Activated CD8-positive, alpha-beta T cell treated with anti-CD3 and anti-CD28 coated beads for 36 hours (primary cell): ENCODE measurements at regions not wholly inside any gene's neighbourhood (a gene's known extent, or its start where the extent isn't known, plus 50 kb on each side); places are given as distances from the start of the nearest gene placed in this dataset.

Source experiments
- ATAC-seq: fragments of 200-7000 bp; cut with Tn5 transposase; one replicate; pipeline ENCODE4 v1.10.0; 2021; ENCODE audit warnings: mild to moderate bottlenecking, moderate library complexity
- CTCF ChIA-PET: fragments of 350-600 bp; sonication (Branson Sonifier 250); formaldehyde crosslinking; loops from one replicate; lab custom pipeline; 2021; ENCODE audit warnings: antibody characterized with exemption; lab: Charles Lee
- POLR2A ChIA-PET: fragments of 350-600 bp; sonication (Branson Sonifier 250); formaldehyde crosslinking; loops from one replicate; lab custom pipeline; 2021; ENCODE audit warnings: antibody characterized with exemption; lab: Charles Lee
- DNase-seq: peaks from one replicate; pipeline ENCODE4 v3.0.0-alpha.2; 2020
- H3K27ac Mint-ChIP-seq: one replicate; pipeline ENCODE4 v1.8.0; 2021; ENCODE audit warnings: mild to moderate bottlenecking, mixed read lengths
- H3K27me3 Mint-ChIP-seq: one replicate; pipeline ENCODE4 v1.8.0; 2021; ENCODE audit warnings: mixed read lengths
- H3K36me3 Mint-ChIP-seq: one replicate; pipeline ENCODE4 v1.8.0; 2021; ENCODE audit warnings: low read depth, mixed read lengths
- H3K4me1 Mint-ChIP-seq: one replicate; pipeline ENCODE4 v1.8.0; 2021; ENCODE audit warnings: low read depth, mixed read lengths
- H3K4me3 Mint-ChIP-seq: one replicate; pipeline ENCODE4 v1.8.0; 2021; ENCODE audit warnings: mild to moderate bottlenecking, moderate library complexity, mixed read lengths
- H3K9me3 Mint-ChIP-seq: one replicate; pipeline ENCODE4 v1.8.0; 2021; ENCODE audit warnings: mixed read lengths
- CTCF ChIP-seq: fragments of 200-600 bp; IDR thresholded peaks from one replicate; pipeline ENCODE4 v1.8.0; 2022; ENCODE audit warnings: antibody characterized with exemption, mild to moderate bottlenecking
- intact Hi-C: fragments of 100-400 bp; cut with micrococcal nuclease; formaldehyde crosslinking; loops from one replicate; pipeline ENCODE4 v1.10.0; 2022

DNA sequence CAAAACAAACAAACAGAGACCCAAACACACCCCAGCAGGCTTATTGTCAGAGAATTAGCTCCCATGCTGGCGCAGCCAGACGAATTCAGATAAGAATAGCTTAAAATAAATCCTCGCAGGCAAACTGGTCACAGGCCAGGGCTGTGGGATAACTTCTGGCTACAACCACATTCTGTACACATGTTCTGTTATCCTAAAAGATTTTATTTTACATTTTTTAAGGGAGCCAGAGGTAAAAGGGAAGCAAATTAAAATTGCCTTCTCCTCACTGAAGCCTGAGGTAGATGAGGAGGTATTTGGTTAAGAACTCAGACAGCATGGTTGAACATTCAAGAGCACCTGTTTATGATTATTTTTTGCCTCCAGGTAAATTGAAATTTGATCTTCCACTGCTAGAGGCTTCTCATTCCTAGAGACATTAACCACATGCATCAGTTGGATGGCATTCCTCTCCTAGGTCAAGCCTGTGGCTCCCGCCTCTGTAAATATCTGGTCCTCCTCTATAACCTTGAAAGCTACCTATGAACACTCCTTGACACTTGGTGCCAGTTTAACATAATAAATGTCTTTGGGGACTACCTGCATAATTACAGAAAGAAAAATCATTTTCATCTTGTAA lies 190.3 kb downstream of the SATB1 start:
- Mint-ChIP-seq H3K4me3 (no peak overlapping the region), H3K27me3 (peaks cover 8% of the 10 kb centered on the region), H3K9me3 (no peaks in the 10 kb centered on the region), H3K4me1 (peaks cover 9% of the 10 kb centered on the region), H3K36me3 (no peaks in the 10 kb centered on the region), H3K27ac (no peak overlapping the region)
- intact Hi-C loops = no loop called here
- DNase-seq (no peak), ATAC-seq (no peak)
- CTCF ChIA-PET = no interaction called here
- TF ChIP-seq CTCF = no peak
- POLR2A ChIA-PET = interaction anchor here (1.3 kb wide), 1 partner anchor 26 kb away, joined by 3 read pairs; no protein-coding TSS in a partner anchor

DNA sequence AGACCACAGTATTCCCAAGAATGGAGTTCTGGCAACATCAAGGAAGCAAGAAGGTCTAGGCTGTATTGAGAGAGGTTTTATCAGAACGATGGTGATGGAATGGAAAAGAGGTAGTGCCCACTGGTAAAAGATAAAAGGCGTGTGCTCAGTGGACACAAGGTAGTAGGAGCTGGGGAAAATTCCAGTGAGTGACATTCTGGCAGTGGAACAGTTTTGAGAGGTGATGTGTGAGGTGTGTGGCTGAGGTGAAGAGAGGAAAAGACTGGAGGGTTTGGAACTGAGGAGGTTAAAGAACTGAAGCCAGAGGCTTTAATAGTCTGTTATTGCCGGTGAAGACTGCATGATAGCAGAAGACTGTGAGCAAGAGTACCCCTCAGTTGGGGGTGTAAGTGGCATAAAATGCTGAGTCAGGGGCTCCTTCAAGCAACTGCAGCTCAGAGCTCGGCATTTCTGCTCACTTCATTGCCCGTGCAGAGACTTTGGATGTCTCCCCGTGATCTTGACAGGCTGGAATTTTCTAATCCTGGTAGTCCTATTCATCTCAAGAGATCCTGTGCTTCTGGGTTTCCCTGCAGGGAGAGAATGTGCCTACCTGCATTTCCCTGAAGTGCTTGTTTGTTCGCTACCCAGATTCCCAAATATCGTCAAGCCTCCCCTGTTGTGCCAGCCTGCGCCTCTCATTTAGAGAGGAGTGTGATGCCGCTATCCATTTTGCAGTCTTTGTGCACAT lies 191.0 kb downstream of the SATB1 start:
- no peak for DNase-seq
- Mint-ChIP-seq H3K27ac (no peak overlapping the region), H3K4me1 (peaks cover 9% of the 10 kb centered on the region), H3K27me3 (peaks cover 8% of the 10 kb centered on the region), H3K9me3 (no peaks in the 10 kb centered on the region), H3K36me3 (no peaks in the 10 kb centered on the region), H3K4me3 (no peak overlapping the region)
- POLR2A ChIA-PET = interaction anchor here (1.3 kb wide), 1 partner anchor 25 kb away, joined by 3 read pairs; no protein-coding TSS in a partner anchor
- no peak for ATAC-seq
- CTCF ChIA-PET = no interaction called here
- intact Hi-C loops = no loop called here
- no peak for TF ChIP-seq CTCF

DNA sequence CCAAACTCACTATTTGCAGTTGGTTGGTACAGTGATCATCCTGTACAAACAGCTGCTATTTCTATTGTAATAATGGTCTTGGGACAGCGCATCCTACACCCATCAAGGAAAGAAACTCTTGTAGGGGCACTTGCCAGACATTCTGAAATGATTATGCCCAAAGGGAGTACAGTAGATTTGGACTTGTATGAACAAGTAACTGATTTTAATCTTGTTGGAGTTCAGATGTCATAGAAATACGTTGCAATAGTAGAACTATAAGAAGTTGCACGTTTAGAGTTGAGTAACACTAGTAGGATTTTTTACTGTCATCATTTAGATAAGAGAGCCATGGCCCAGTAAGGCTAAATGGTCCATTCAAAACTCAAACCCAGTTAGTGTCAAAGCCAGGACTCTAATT lies 192.8 kb downstream of the SATB1 start:
- Mint-ChIP-seq H3K4me1 (peaks cover 4% of the 10 kb centered on the region), H3K4me3 (no peak overlapping the region), H3K27me3 (peaks cover 5% of the 10 kb centered on the region), H3K27ac (no peak overlapping the region), H3K9me3 (no peaks in the 10 kb centered on the region), H3K36me3 (no peaks in the 10 kb centered on the region)
- ATAC-seq (no peak), DNase-seq (no peak)
- intact Hi-C loops = no loop called here
- CTCF ChIA-PET = no interaction called here
- POLR2A ChIA-PET = no interaction called here
- TF ChIP-seq CTCF = no peak

- Mint-ChIP-seq H3K36me3 (no peaks in the 10 kb centered on the region), H3K4me1 (peaks cover 11% of the 10 kb centered on the region), H3K4me3 (no peak overlapping the region), H3K27ac (no peak overlapping the region), H3K27me3 (peaks cover 3% of the 10 kb centered on the region), H3K9me3 (no peaks in the 10 kb centered on the region)
- intact Hi-C loops = no loop called here
- TF ChIP-seq CTCF = no peak
- POLR2A ChIA-PET = no interaction called here
- no peak for ATAC-seq
- CTCF ChIA-PET = no interaction called here
- DNase-seq = no peak
These were observed 197.1 kb downstream of the SATB1 start for GRCh38 chr3:18228060-18228459.

- intact Hi-C loops = no loop called here
- no peaks in the 10 kb centered on the region for H3K36me3 Mint-ChIP-seq
- DNase-seq (no peak), ATAC-seq (no peak)
- no peaks in the 10 kb centered on the region for H3K27me3 Mint-ChIP-seq
- no peak for TF ChIP-seq CTCF
- no peak overlapping the region for H3K27ac Mint-ChIP-seq
- ChIA-PET POLR2A (interaction anchor here (0.7 kb wide), 1 partner anchor 1727 kb away, joined by 3 read pairs; no protein-coding TSS in a partner anchor), CTCF (interaction anchor here (0.7 kb wide), 1 partner anchor 409 kb away, joined by 3 read pairs; no protein-coding TSS in a partner anchor)
- H3K9me3 Mint-ChIP-seq = no peaks in the 10 kb centered on the region
- H3K4me1 Mint-ChIP-seq = peaks cover 11% of the 10 kb centered on the region
- no peak overlapping the region for H3K4me3 Mint-ChIP-seq
These were observed 199.4 kb downstream of the SATB1 start for GRCh38 chr3:18225709-18226108.
